ENCODE measurements at regions not wholly inside any gene's neighbourhood (a gene's known extent, or its start where the extent isn't known, plus 50 kb on each side); places are given as distances from the start of the nearest gene placed in this dataset.

DNA sequence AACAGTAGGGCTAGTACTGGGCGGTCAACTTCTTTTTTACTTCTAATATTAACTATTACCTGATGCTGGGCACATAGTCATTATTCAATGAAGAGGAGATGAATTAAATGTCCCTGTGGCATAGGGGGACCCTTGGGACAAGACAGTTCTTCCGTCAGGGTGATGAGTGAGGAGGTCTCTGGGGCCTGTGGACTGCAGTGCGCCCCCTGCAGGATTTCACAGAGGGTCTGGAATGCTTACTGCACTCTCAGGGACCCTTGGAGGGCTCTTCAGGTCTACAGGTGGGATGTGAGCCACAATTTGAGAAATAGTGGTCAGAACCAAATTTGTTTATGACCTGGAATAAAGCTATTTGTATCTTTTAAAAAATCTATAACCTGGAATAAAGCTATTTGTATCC is 149.4 kb downstream of the FAM78B start:
- H3K27ac Mint-ChIP-seq (ENCODE audit: unreplicated experiment) = no peak overlapping the region
- intact Hi-C loops (cut with micrococcal nuclease; ENCODE audit: unreplicated experiment) = no loop called here
- H3K36me3 Mint-ChIP-seq (ENCODE audit: insufficient read depth, unreplicated experiment) = no peaks in the 10 kb centered on the region
- H3K27me3 Mint-ChIP-seq (ENCODE audit: unreplicated experiment) = peaks cover 65% of the 10 kb centered on the region
- no peak for TF ChIP-seq CTCF (IDR thresholded peaks at IDR 0.05; ENCODE audit: unreplicated experiment)
- no peak for DNase-seq
- no peak overlapping the region for H3K4me3 Mint-ChIP-seq (ENCODE audit: low read depth, unreplicated experiment)
- CTCF ChIA-PET = no interaction called here
- H3K9me3 Mint-ChIP-seq (ENCODE audit: low read depth, unreplicated experiment) = no peaks in the 10 kb centered on the region
- no TSS peak for BruUV-seq (replicated peaks)
- H3K4me1 Mint-ChIP-seq (ENCODE audit: low read depth, unreplicated experiment) = no peaks in the 10 kb centered on the region

Measured in Calu3 (cell line).